ENCODE measurements at regions not wholly inside any gene's neighbourhood (a gene's known extent, or its start where the extent isn't known, plus 50 kb on each side); places are given as distances from the start of the nearest gene placed in this dataset.

DNA sequence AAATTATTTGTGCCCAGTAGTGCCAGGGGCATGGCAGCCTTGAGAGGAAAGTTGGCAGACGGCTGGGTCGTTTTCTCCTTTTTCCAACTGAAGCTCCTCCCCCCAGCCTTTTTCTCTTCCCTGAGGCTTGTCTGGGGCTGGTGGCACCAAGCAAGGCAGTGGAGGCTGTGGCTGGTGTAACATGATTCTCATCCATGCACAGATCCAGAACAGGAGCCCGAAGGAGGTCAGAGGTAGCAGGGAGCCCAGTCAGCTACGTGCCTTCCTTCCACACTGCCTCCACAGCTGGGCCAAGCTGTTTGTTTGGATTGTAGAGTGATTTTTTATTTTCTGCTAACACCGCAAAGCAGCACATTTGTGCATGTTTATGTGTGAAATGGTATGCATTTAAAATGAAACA, 170.3 kb upstream of the MGAT5 start:
- TF ChIP-seq EZH2 (IDR thresholded peaks at IDR 0.05; ENCODE audit: borderline replicate concordance, low read length) (no peak), CTCF (conservative IDR thresholded peaks at IDR 0.05 in 1 of 2, IDR thresholded peaks at IDR 0.05 in 1 of 2; ENCODE audit: extremely low read depth in 1 of 2, insufficient read depth in 1 of 2, low read depth in 1 of 2, low read length in 2 of 2) (no peak)

All from mammary epithelial cell (primary cell).